ENCODE measurements at regions not wholly inside any gene's neighbourhood (a gene's known extent, or its start where the extent isn't known, plus 50 kb on each side); places are given as distances from the start of the nearest gene placed in this dataset.

DNA sequence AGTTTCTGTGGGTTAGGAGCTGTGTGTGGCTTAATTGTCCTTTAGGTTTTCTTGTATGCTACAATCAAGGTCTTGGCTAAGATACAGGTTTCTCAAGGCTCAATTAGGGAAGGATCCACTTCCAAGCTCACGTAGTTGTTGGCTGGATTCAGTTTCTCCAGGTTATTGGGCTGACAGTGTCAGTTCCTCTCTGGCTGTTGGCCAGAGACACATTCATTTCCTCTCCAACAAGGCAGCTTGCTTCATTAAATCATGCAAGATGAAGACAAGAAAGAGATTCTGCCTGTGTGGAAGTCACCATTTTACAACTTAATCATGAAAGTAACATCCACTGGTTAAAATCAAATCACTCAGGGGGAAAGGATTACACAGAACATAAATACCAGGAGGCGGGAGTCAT, 275.7 kb upstream of the KIF2A start:
- in situ Hi-C loops (cut with HindIII; ENCODE audit: low pct_unique_long_range_greater_than_20kb, low sequenced_read_pairs): no loop called here

DNA sequence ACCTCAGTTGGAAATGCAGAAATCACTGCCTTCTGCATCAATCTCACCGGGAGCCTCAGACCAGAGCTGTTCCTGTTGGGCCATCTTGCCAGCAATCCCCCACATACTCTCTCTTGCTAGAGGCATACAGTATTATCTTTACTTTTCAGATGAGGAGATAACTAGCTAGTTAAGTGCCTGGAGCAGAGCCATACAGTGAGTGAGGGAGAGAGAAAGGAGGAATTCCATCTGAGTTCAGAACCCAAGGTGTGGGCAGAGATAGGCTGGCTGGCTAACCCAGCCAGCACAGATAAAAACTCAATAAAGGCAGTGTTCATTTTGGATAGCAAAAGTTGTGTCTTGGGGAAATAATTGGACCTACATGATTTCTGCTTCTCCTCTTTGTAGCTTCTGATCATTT, 268.0 kb upstream of the KIF2A start:
- in situ Hi-C loops (cut with HindIII; ENCODE audit: low pct_unique_long_range_greater_than_20kb, low sequenced_read_pairs): no loop called here
- DNase-seq (ENCODE audit: low read depth, low spot score): no peak

More for the DNA sequence above, 275.7 kb upstream of the KIF2A start:
- DNase-seq (ENCODE audit: low read depth, low spot score): no peak

DNA sequence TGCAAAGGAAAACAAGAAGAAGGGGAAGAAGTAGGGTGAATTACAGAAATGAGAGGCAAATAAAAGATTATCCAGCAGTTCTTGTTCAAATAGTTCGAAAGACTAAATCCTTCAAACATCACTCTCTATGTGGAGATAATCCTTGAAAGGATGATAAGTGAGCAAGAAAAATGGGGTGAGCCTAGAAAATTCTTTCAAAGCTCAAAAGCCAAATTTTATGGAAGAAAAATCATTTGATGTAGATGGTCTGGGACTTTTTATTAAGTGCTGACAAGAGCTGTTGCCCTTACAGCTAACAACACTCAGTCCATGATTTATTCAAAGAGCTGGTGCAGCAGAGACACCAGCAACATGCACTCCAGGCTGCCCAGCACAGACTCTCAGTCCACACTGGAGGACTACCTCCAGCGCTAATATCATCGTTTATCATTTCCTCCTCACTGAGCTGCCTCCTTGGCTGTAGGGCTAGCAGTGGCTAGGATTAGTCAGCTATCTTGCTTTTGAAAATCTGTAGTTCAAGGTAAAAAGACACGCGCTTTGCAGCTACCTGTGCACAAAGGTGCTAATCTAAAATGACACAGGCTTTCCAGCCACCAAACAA, 264.8 kb upstream of the KIF2A start:
- in situ Hi-C loops (cut with HindIII; ENCODE audit: low pct_unique_long_range_greater_than_20kb, low sequenced_read_pairs): no loop called here
- DNase-seq (ENCODE audit: low read depth, low spot score): no peak

- in situ Hi-C loops (cut with HindIII; ENCODE audit: low pct_unique_long_range_greater_than_20kb, low sequenced_read_pairs): no loop called here
- DNase-seq (ENCODE audit: low read depth, low spot score): no peak
Observed at GRCh38 chr5:62042007-62042406, 264.0 kb upstream of the KIF2A start.

DNA sequence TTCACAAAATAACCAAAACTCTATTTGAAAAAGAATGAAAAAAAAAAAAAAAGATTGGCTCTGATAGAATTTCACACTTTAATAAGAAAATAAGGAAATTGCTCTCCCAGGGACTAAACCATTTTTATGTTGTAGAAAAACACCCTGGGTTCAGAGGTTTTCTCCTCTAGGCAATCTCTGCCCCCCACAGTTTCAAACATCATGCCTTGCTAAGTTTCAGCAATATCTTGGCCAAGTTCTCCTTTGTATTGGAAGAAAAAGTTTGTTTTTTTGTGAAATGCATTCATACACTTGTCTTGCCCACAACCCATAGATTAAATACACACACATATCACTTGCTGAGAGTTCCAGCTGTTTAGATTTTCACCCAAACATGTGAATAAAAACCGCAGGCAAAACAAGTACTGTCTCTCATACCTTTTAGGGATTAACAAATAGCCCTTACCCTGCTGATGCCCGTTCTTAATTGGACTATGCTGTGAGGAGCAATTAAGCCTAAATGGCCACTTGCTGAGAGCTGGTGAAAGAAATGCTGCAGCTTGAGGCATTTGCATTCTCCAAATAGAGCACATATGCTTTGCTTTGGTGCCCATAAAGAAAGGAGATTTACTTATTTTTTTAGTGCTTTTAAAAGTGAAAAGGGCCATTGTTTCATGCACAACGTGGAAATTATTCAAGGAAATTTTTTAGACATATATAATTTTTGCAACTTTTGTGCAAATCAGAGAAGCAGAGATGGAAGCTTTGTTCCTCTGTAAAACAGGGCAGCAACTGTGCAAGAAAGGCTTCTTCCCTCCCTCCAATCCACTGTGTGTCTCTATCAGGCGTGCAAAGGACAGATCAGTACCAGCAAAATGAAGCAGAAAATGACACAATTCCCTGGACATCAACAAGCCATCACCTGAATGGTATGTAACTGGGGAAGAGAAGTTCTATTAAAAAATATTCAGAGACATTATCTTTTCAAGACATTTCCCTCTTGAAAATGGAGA, 262.4 kb upstream of the KIF2A start:
- in situ Hi-C loops (cut with HindIII; ENCODE audit: low pct_unique_long_range_greater_than_20kb, low sequenced_read_pairs): no loop called here
- no peak for DNase-seq (ENCODE audit: low read depth, low spot score)

DNA sequence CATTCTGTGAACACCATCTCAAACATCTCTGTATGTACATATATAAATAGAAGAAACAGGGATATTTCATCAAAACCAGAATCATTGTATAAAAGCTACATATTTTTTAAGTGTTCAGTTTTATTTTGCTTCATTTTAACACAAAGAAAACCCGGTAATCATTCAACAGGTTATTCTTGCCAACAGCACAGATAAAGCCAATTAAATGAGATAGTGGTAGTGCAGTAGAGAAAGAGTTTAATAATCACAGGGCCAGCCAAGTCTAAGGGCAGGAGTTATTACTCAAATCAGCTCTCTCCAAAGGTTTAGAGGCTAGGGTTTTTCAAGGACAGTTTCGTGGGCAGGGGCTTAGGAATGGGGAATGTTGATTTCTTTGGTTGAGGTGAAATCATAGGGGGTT, 261.0 kb upstream of the KIF2A start:
- in situ Hi-C loops (cut with HindIII; ENCODE audit: low pct_unique_long_range_greater_than_20kb, low sequenced_read_pairs): no loop called here
- no peak for DNase-seq (ENCODE audit: low read depth, low spot score)

- in situ Hi-C loops (cut with HindIII; ENCODE audit: low pct_unique_long_range_greater_than_20kb, low sequenced_read_pairs): no loop called here
- no peak for DNase-seq (ENCODE audit: low read depth, low spot score)
Observed at GRCh38 chr5:62046191-62046590, 259.8 kb upstream of the KIF2A start.

DNA sequence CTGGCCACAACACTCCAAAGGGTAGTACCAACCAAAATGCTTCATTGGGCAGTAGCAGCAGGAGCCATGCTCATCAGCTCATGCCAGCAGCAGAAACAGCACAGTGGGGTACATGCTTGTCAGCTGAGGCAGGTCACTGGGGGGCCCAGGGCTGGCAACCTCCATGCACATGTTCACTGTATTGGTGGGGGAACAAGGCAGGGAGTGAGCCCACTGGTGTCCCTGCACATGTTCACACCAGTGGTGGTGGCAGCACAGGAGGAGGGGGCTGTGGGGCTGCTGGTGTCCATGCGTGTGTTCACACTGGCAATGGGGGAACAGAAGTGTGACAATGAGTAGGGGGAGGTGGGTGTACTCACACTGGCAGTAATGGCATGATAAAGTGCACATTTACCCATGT, 254.3 kb upstream of the KIF2A start:
- no peak for DNase-seq (ENCODE audit: low read depth, low spot score)
- in situ Hi-C loops (cut with HindIII; ENCODE audit: low pct_unique_long_range_greater_than_20kb, low sequenced_read_pairs): no loop called here

DNA sequence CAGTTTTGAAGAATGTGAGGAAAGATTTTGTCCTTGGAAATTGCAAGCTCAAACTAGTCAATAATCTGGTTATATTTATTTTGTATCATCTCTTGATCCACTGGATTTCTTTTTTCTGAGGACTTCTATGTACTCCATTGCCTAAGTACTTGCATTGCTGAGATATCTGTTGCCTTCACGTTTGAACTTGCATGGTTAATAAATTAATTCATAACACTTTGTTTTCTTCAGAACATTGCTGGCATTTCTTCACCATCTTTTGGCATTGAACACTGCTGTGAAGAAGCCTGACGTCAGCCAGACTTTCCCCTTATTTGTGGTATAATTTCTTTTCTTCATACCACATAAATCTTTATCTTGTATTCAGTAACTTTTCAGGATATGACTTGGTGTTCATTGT, 246.0 kb upstream of the KIF2A start:
- in situ Hi-C loops (cut with HindIII; ENCODE audit: low pct_unique_long_range_greater_than_20kb, low sequenced_read_pairs): no loop called here
- no peak for DNase-seq (ENCODE audit: low read depth, low spot score)

DNA sequence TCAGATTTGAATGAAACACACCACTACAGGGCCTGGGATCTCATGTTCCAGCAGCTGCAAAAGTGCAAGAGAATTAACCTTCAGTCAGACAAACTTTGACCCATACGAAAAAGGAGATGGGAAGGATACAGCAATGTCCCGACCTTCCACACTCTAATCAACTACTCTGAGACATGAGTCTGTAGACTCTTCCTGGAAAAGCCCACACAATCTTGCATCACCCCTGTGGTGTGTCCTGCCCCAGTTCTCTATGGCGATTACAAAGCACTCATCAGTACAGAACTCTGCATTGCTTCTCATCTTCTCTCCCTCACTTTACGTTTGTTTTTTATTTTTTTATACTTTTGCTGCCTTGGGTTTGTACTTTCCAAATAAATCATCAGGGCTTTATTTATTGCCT, 241.0 kb upstream of the KIF2A start:
- in situ Hi-C loops (cut with HindIII; ENCODE audit: low pct_unique_long_range_greater_than_20kb, low sequenced_read_pairs): no loop called here
- no peak for DNase-seq (ENCODE audit: low read depth, low spot score)

DNA sequence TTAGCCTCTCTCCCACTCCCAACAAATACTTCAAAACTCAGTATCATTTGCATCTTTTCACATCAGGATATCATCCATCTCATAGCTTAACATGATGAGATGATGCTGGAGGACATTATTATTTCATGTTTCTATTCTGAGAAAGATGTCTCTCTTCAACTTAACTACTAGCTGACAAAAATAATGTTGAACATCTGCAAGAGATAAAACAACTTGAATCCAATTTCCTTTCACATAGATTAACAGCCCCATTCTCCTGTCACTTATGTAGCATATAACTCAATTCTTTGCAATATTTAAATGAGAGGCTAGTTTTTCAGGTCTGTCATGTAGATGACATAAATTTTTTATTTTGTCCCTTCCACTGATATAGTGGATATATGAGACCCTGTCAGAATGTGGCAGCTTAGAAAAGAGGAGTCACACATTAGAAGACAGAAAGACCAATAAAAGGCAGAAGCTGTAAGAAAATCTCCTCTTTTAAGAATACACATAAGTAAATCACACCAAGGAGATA, 239.2 kb upstream of the KIF2A start:
- no peak for DNase-seq (ENCODE audit: low read depth, low spot score)
- in situ Hi-C loops (cut with HindIII; ENCODE audit: low pct_unique_long_range_greater_than_20kb, low sequenced_read_pairs): no loop called here

DNA sequence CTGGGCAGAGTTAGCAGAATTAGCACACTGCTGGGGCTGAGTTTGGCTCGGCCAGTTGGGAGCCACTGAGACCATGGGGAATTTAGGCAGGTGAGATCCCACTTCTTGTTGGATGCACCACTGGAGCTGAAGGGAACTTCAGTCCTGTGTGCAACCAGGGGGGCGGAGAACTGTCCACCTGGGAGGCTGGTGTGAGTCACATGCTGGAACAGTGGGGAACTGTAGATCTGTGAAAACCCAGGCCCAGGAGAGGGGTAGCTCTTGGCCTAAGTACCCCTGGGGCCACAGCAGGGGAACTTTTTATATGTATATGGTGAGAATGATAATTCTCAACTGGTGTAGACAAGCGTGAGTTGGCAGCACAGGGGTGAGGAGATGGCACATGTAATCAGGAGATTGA, 237.5 kb upstream of the KIF2A start:
- no peak for DNase-seq (ENCODE audit: low read depth, low spot score)
- in situ Hi-C loops (cut with HindIII; ENCODE audit: low pct_unique_long_range_greater_than_20kb, low sequenced_read_pairs): no loop called here

DNA sequence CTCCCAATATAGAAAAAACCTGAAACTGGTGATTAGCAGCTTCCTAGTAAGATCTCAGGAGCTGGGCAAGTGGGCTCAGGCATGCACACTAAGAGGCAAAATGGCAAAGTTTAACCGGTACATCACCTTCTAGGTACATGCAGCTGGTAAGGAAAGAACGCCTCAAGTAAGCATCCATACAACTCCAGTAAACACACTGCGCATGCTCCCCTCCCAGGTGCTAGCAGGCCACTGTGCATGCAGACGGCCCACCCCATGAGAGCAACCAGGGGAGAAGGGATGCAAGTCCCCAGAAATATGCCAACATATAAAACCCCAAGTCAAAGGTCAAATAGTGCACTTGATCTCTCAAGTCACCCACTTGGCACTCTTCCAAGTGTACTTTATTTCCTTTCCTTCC, 228.6 kb upstream of the KIF2A start:
- DNase-seq (ENCODE audit: low read depth, low spot score): no peak
- in situ Hi-C loops (cut with HindIII; ENCODE audit: low pct_unique_long_range_greater_than_20kb, low sequenced_read_pairs): no loop called here

DNA sequence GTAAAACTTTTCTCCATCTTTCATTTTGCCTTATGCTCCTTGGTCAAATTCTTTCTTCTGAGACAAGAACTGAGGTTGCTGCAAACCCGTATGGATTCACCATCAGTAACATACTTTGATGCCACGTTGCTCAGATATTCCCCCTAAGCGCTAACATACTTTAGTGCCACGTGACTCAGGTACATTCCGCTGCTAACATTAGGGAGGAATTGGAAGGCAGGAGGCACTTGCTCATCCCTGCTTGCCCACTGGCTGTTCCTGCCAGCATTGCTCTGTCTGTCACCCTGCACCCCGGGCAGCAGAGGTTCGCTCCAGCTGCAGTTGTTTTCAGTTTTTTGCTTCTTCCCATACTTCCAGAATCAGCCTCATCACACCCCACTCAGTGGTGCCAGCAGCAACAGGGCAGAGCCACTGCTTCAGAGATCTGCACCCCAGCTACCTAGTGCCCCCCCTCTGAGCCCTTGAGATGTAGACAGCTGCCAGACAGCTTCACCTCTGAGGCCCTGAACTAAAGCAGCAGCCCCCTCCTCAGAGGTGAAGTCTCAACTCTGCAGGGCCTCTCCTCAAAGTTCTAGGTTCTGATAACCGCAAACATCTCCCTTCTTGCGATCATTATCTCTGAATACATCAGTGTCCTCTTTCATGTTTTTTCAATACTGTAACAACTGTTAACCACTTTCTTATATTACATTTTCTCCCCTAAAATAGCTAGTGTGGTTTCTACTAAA, 228.0 kb upstream of the KIF2A start:
- DNase-seq (ENCODE audit: low read depth, low spot score): no peak
- in situ Hi-C loops (cut with HindIII; ENCODE audit: low pct_unique_long_range_greater_than_20kb, low sequenced_read_pairs): no loop called here

GRCh38 chr5:62082370-62082801, 223.6 kb upstream of the KIF2A start:
- no peak for DNase-seq (ENCODE audit: low read depth, low spot score)
- in situ Hi-C loops (cut with HindIII; ENCODE audit: low pct_unique_long_range_greater_than_20kb, low sequenced_read_pairs): no loop called here

GRCh38 chr5:62083247-62083646, 222.8 kb upstream of the KIF2A start:
- in situ Hi-C loops (cut with HindIII; ENCODE audit: low pct_unique_long_range_greater_than_20kb, low sequenced_read_pairs): no loop called here
- no peak for DNase-seq (ENCODE audit: low read depth, low spot score)

DNA sequence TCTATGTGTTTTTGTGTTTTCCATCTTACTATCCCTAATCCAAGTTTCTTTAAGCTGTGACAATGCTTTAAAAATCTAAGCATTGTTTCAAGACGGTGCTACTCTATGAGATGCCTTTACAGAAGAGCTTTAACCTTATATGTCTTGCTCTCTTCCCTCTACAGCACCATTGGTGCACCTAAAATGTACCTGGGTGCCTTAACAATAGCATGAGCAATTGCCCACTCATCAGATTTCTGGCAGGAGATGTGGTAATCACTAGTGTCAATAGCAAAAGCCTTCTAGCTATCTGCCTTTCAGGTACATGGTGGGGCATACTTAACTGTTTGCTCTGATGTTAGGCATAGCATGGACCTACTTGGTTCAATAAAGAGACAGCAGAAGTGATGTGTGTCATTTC, 222.3 kb upstream of the KIF2A start:
- in situ Hi-C loops (cut with HindIII; ENCODE audit: low pct_unique_long_range_greater_than_20kb, low sequenced_read_pairs): no loop called here
- no peak for DNase-seq (ENCODE audit: low read depth, low spot score)

DNA sequence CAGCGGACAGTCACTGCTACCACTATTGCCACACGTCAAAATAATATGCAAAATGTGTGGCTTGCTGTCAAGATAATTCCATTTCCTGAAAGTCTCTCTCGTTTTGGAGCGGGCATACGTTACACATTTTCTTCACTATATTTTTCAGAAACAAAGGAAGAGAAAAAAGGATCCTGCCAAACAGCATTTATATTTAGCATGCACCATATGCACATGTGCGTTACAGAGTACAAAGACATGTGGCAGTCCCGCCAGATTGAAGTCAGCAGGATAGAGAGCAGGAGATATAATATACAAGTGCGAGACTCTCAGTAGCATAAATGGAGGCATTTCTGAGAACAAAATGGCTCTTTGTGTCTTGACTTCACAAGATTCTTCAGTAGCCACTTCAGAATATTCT, 221.6 kb upstream of the KIF2A start:
- no peak for DNase-seq (ENCODE audit: low read depth, low spot score)
- in situ Hi-C loops (cut with HindIII; ENCODE audit: low pct_unique_long_range_greater_than_20kb, low sequenced_read_pairs): no loop called here

Data from SK-MEL-5 (cell line).